Sigmoid colon (tissue), 6 donors: ENCODE measurements at regions not wholly inside any gene's neighbourhood (a gene's known extent, or its start where the extent isn't known, plus 50 kb on each side); places are given as distances from the start of the nearest gene placed in this dataset.

ENCODE experiments used
- DNase-seq: peaks from one replicate; pipeline ENCODE4 v3.0.0-alpha.2; 2019
- H3K27ac ChIP-seq, 4 donors: fragments of 200-600 bp; sonication (generic); one replicate each; pipeline ENCODE4 v1.5.1; 2016 to 2019; ENCODE audit warnings: mild to moderate bottlenecking in 1 of 4
- H3K27me3 ChIP-seq, 3 donors: fragments of 200-600 bp; sonication (generic); one replicate each; pipeline ENCODE4 v1.5.1; 2019; ENCODE audit warnings: mild to moderate bottlenecking in 1 of 3
- H3K36me3 ChIP-seq, 4 donors: fragments of 200-600 bp; sonication (generic); one replicate each; pipeline ENCODE4 v1.5.1; 2016 to 2019
- H3K4me1 ChIP-seq, 4 donors: fragments of 200-600 bp; sonication (generic); one replicate each; pipeline ENCODE4 v1.5.1; 2017 to 2019
- H3K4me3 ChIP-seq, 4 donors: fragments of 200-600 bp; sonication (generic); one replicate each; pipeline ENCODE4 v1.5.1; 2017 to 2019; ENCODE audit warnings: mild to moderate bottlenecking in 2 of 4, moderate library complexity in 1 of 4
- H3K9me3 ChIP-seq, 4 donors: fragments of 200-600 bp in 3 of 4; sonication (generic) in 3 of 4; one replicate each; pipeline versions ENCODE4 v1.5.1 to v1.6.1; 2013 to 2019
- CTCF ChIP-seq, 4 experiments: fragments of 450-650 bp in 3 of 4; fragments of 200-600 bp in 1 of 4; IDR thresholded peaks; one replicate each; pipeline ENCODE4 v1.5.1; 2016 to 2019; ENCODE audit warnings: antibody characterized with exemption in 4 of 4, mild to moderate bottlenecking in 3 of 4, moderate library complexity in 2 of 4
- EP300 ChIP-seq, 4 donors: sonication (generic); formaldehyde crosslinking; IDR thresholded peaks; one replicate each; pipeline ENCODE4 v1.6.1; 2017; ENCODE audit warnings: antibody characterized with exemption in 4 of 4
- POLR2A ChIP-seq, 2 donors: fragments of 450-650 bp; IDR thresholded peaks; one replicate each; pipeline ENCODE4 v1.6.1; 2016; ENCODE audit warnings: antibody characterized with exemption in 2 of 2, mild to moderate bottlenecking in 2 of 2, moderate library complexity in 2 of 2
- POLR2AphosphoS5 ChIP-seq, 4 donors: sonication (generic); formaldehyde crosslinking; IDR thresholded peaks; one replicate each; pipeline ENCODE4 v1.6.1; 2017; ENCODE audit warnings: antibody characterized with exemption in 4 of 4
- WGBS, 2 donors: extraction: QIAGEN DNeasy Blood & Tissue Kit; methylation state at CpG; one replicate each; pipeline ENCODE4 v1.1.7; 2013; 5-methylcytosine and 5-hydroxymethylcytosine counted together
- intact Hi-C: fragments of 100-400 bp; cut with DNase I; formaldehyde crosslinking; loops from one replicate; pipeline ENCODE4 v1.15.1; 2023
- donor health status: healthy with polysubstance abuse.
- donor health status: healthy.

GRCh38 chr3:193836511-193836910 lies 243.5 kb downstream of the OPA1 start:
- Histone ChIP-seq H3K36me3 (no peaks in the 10 kb centered on the region), H3K4me1 (peaks cover 0 to 18% (median 5%) of the 10 kb centered on the region in 4 donors), H3K27ac (no peak overlapping the region), H3K4me3 (no peak overlapping the region), H3K27me3 (no peaks in the 10 kb centered on the region), H3K9me3 (no peaks in the 10 kb centered on the region)
- intact Hi-C loops, result no loop called here
- 41 to 96% methylated on average over 2 of the region's 2 CpGs for WGBS, 2 donors
- no peak for TF ChIP-seq POLR2A (IDR thresholded peaks at IDR 0.05)
- no peak for DNase-seq

- 95 to 96% methylated on average over 7 of the region's 7 CpGs for WGBS, 2 donors
- no peaks in the 10 kb centered on the region for H3K27me3 ChIP-seq
- no peaks in the 10 kb centered on the region for H3K36me3 ChIP-seq
- TF ChIP-seq POLR2AphosphoS5 (IDR thresholded peaks at IDR 0.05), result no peak
- DNase-seq, result no peak
- peaks cover 0 to 19% (median 5%) of the 10 kb centered on the region in 4 donors for H3K4me1 ChIP-seq
- no peak overlapping the region for H3K4me3 ChIP-seq
- intact Hi-C loops, result no loop called here
- H3K27ac ChIP-seq, result no peak overlapping the region
- H3K9me3 ChIP-seq, result no peaks in the 10 kb centered on the region
Observed at GRCh38 chr3:193836918-193837317, 243.9 kb downstream of the OPA1 start.

- Histone ChIP-seq H3K36me3 (no peaks in the 10 kb centered on the region), H3K27ac (no peak overlapping the region), H3K27me3 (no peaks in the 10 kb centered on the region), H3K9me3 (no peaks in the 10 kb centered on the region), H3K4me3 (no peak overlapping the region), H3K4me1 (peaks cover 0 to 17% (median 5%) of the 10 kb centered on the region in 4 donors)
- TF ChIP-seq POLR2A (IDR thresholded peaks at IDR 0.05) (no peak), POLR2AphosphoS5 (IDR thresholded peaks at IDR 0.05) (no peak), CTCF (IDR thresholded peaks at IDR 0.05) (no peak), EP300 (IDR thresholded peaks at IDR 0.05) (no peak)
- no peak for DNase-seq
- intact Hi-C loops, result no loop called here
- WGBS, 2 donors, result 91 to 92% methylated on average over 6 of the region's 6 CpGs
Observed at GRCh38 chr3:193837347-193837827, 244.4 kb downstream of the OPA1 start.

- H3K36me3 ChIP-seq, result no peaks in the 10 kb centered on the region
- no peaks in the 10 kb centered on the region for H3K27me3 ChIP-seq
- H3K4me1 ChIP-seq, result peaks cover 0 to 6% (median 0%) of the 10 kb centered on the region in 4 donors
- intact Hi-C loops, result no loop called here
- H3K27ac ChIP-seq, result no peak overlapping the region
- DNase-seq, result no peak
- no peak overlapping the region for H3K4me3 ChIP-seq
- H3K9me3 ChIP-seq, result no peaks in the 10 kb centered on the region
- no peak for TF ChIP-seq POLR2A (IDR thresholded peaks at IDR 0.05)
- TF ChIP-seq CTCF (IDR thresholded peaks at IDR 0.05), result no peak
- TF ChIP-seq EP300 (IDR thresholded peaks at IDR 0.05), result no peak
- no peak for TF ChIP-seq POLR2AphosphoS5 (IDR thresholded peaks at IDR 0.05)
- WGBS, 2 donors, result 31 to 70% methylated on average over 2 of the region's 2 CpGs
Observed at GRCh38 chr3:193840111-193840641, 247.2 kb downstream of the OPA1 start.

GRCh38 chr3:193841581-193841980 lies 248.6 kb downstream of the OPA1 start:
- TF ChIP-seq CTCF (IDR thresholded peaks at IDR 0.05) (no peak), POLR2AphosphoS5 (IDR thresholded peaks at IDR 0.05) (no peak), POLR2A (IDR thresholded peaks at IDR 0.05) (no peak), EP300 (IDR thresholded peaks at IDR 0.05) (no peak)
- no peak for DNase-seq
- H3K27me3 ChIP-seq, result no peaks in the 10 kb centered on the region
- H3K27ac ChIP-seq, result no peak overlapping the region
- no peak overlapping the region for H3K4me3 ChIP-seq
- no peaks in the 10 kb centered on the region for H3K9me3 ChIP-seq
- intact Hi-C loops, result no loop called here
- 83 to 95% methylated on average over 4 of the region's 4 CpGs for WGBS, 2 donors
- H3K4me1 ChIP-seq, result peaks cover 0 to 6% (median 0%) of the 10 kb centered on the region in 4 donors
- H3K36me3 ChIP-seq, result no peaks in the 10 kb centered on the region
